SK-N-DZ (cell line): ENCODE measurements at regions not wholly inside any gene's neighbourhood (a gene's known extent, or its start where the extent isn't known, plus 50 kb on each side); places are given as distances from the start of the nearest gene placed in this dataset.
"Not testable (repeated sequence)": the region's sequence is repeated elsewhere in the genome, so short reads cannot be mapped to it uniquely, and the experiment has no call there.

Source experiments
- DNase-seq: peaks from one replicate; pipeline ENCODE4 v3.0.0-alpha.2; 2015; ENCODE audit warnings: low spot score

GRCh38 chr4:132085105-132085504 is 1064.0 kb upstream of the PCDH10 start:
- no peak for DNase-seq

GRCh38 chr4:132094017-132094416 is 1055.1 kb upstream of the PCDH10 start:
- no peak for DNase-seq

- no peak for DNase-seq
Measured at GRCh38 chr4:132097041-132097440, 1052.1 kb upstream of the PCDH10 start.

- DNase-seq: no peak
Measured at GRCh38 chr4:132101526-132101925, 1047.6 kb upstream of the PCDH10 start.

GRCh38 chr4:132108784-132109183 is 1040.3 kb upstream of the PCDH10 start:
- no peak for DNase-seq

- DNase-seq: no peak
Measured at GRCh38 chr4:132114885-132115284, 1034.2 kb upstream of the PCDH10 start.

- not testable (repeated sequence) for DNase-seq
Measured at GRCh38 chr4:132122741-132123140, 1026.4 kb upstream of the PCDH10 start.

GRCh38 chr4:132123870-132124623 is 1025.0 kb upstream of the PCDH10 start:
- no peak for DNase-seq

GRCh38 chr4:132124624-132124974 is 1024.5 kb upstream of the PCDH10 start:
- DNase-seq: no peak

- DNase-seq: no peak
Measured at GRCh38 chr4:132125131-132125530, 1024.0 kb upstream of the PCDH10 start.

- no peak for DNase-seq
Measured at GRCh38 chr4:132132433-132132832, 1016.7 kb upstream of the PCDH10 start.

GRCh38 chr4:132169660-132170059 is 979.4 kb upstream of the PCDH10 start:
- DNase-seq: peak; percentile 23

GRCh38 chr4:132180020-132180427 is 969.1 kb upstream of the PCDH10 start:
- DNase-seq: no peak

- no peak for DNase-seq
Measured at GRCh38 chr4:132195176-132195575, 953.9 kb upstream of the PCDH10 start.

GRCh38 chr4:132203618-132204017 is 945.5 kb upstream of the PCDH10 start:
- no peak for DNase-seq

GRCh38 chr4:132214519-132214918 is 934.6 kb upstream of the PCDH10 start:
- no peak for DNase-seq

- no peak for DNase-seq
Measured at GRCh38 chr4:132218406-132218805, 930.7 kb upstream of the PCDH10 start.

GRCh38 chr4:132227151-132227856 is 921.8 kb upstream of the PCDH10 start:
- no peak for DNase-seq

- peak; percentile 31 for DNase-seq
Measured at GRCh38 chr4:132227857-132228165, 921.3 kb upstream of the PCDH10 start.

GRCh38 chr4:132228676-132229075 is 920.4 kb upstream of the PCDH10 start:
- DNase-seq: no peak

GRCh38 chr4:132230025-132230424 is 919.1 kb upstream of the PCDH10 start:
- DNase-seq: no peak

- no peak for DNase-seq
Measured at GRCh38 chr4:132238697-132239096, 910.4 kb upstream of the PCDH10 start.

- no peak for DNase-seq
Measured at GRCh38 chr4:132240081-132240480, 909.0 kb upstream of the PCDH10 start.
